OCI-LY7 (cell line): ENCODE measurements at regions not wholly inside any gene's neighbourhood (a gene's known extent, or its start where the extent isn't known, plus 50 kb on each side); places are given as distances from the start of the nearest gene placed in this dataset.

Experiments
- BruUV-seq: library from RNA; stranded (reverse); fragments of 400-500 nt; replicated peaks from 2 replicates; lab custom pipeline; 2021; lab: Mats Ljungman, UMichigan
- CTCF ChIA-PET: fragments of 300-600 bp; sonication (Branson Sonifier 250); formaldehyde crosslinking; loops from one replicate; lab custom pipeline; 2022; ENCODE audit warnings: antibody characterized with exemption; ENCODE audit not compliant: unreplicated experiment; lab: Charles Lee
- POLR2A ChIA-PET: fragments of 300-600 bp; sonication (Branson Sonifier 250); formaldehyde crosslinking; loops from one replicate; lab custom pipeline; 2022; ENCODE audit warnings: antibody characterized with exemption; lab: Charles Lee
- DNase-seq: peaks from one replicate; pipeline ENCODE4 v3.0.0-alpha.2; 2015; ENCODE audit warnings: low spot score
- H2AFZ ChIP-seq: fragments of 200-600 bp; sonication (generic), shearing (Covaris generic); 2 replicates; pipeline ENCODE4 v1.6.1; 2014; ENCODE audit warnings: mild to moderate bottlenecking, antibody characterized with exemption, low read length, moderate library complexity
- H3K27ac ChIP-seq: fragments of 200-600 bp; sonication (generic); 2 replicates; pipeline ENCODE4 v1.5.1; 2014; ENCODE audit warnings: mixed run types, low read depth, mild to moderate bottlenecking, moderate library complexity, low read length, inconsistent platforms; ENCODE audit not compliant: poor library complexity, severe bottlenecking
- H3K36me3 ChIP-seq: fragments of 200-600 bp; sonication (generic); 2 replicates; pipeline ENCODE4 v1.6.1; 2014; ENCODE audit warnings: mild to moderate bottlenecking, antibody characterized with exemption, low read length, moderate library complexity, mixed read lengths; ENCODE audit not compliant: insufficient read depth
- H3K4me1 ChIP-seq: fragments of 200-600 bp; sonication (generic); 2 replicates; pipeline ENCODE4 v1.5.1; 2014; ENCODE audit warnings: mild to moderate bottlenecking, low read length; ENCODE audit not compliant: insufficient read depth, poor library complexity, severe bottlenecking
- H3K4me2 ChIP-seq: fragments of 200-600 bp; sonication (generic); 2 replicates; pipeline ENCODE4 v1.6.1; 2014; ENCODE audit warnings: mild to moderate bottlenecking, low read length
- H3K4me3 ChIP-seq: fragments of 200-600 bp; sonication (generic); 2 replicates; pipeline ENCODE4 v1.5.1; 2014; ENCODE audit warnings: mild to moderate bottlenecking, low read depth, low read length; ENCODE audit not compliant: poor library complexity, severe bottlenecking
- H3K79me2 ChIP-seq: fragments of 200-600 bp; sonication (generic); 2 replicates; pipeline ENCODE4 v1.6.1; 2016; ENCODE audit warnings: low read depth, mild to moderate bottlenecking, low read length, moderate library complexity, mixed read lengths; ENCODE audit not compliant: insufficient read depth
- H3K9me2 ChIP-seq: fragments of 200-600 bp; sonication (generic); 2 replicates; pipeline ENCODE4 v1.6.1; 2016; ENCODE audit warnings: mild to moderate bottlenecking, low read length, mixed read lengths; ENCODE audit not compliant: insufficient read depth
- H3K9me3 ChIP-seq: fragments of 200-600 bp; sonication (generic); 2 replicates; pipeline ENCODE4 v1.6.1; 2014; ENCODE audit warnings: mild to moderate bottlenecking, mixed run types, low read length, mixed read lengths
- H4K20me1 ChIP-seq: fragments of 200-600 bp; sonication (generic); 2 replicates; pipeline ENCODE4 v1.6.1; 2014; ENCODE audit warnings: mild to moderate bottlenecking, antibody characterized with exemption, low read length, moderate library complexity, mixed read lengths; ENCODE audit not compliant: insufficient read depth
- CTCF ChIP-seq: fragments of 200-600 bp; sonication (generic); conservative IDR thresholded peaks from 2 replicates; pipeline ENCODE4 v1.5.1; 2014; ENCODE audit warnings: mild to moderate bottlenecking, antibody characterized with exemption, low read length, moderate library complexity, mixed read lengths
- EZH2phosphoT487 ChIP-seq: fragments of 200-600 bp; sonication (generic); IDR thresholded peaks from 2 replicates; pipeline ENCODE4 v1.6.1; 2018; ENCODE audit warnings: low read depth, borderline replicate concordance, mild to moderate bottlenecking, mixed run types, antibody characterized with exemption, low read length, moderate library complexity, mixed read lengths
- intact Hi-C: fragments of 100-400 bp; cut with micrococcal nuclease; formaldehyde crosslinking; loops from one replicate; pipeline ENCODE4 v1.10.0; 2022; ENCODE audit not compliant: unreplicated experiment

GRCh38 chr6:144898741-144899140, 613.6 kb downstream of the UTRN start:
- Histone ChIP-seq H3K79me2 (no peaks in the 10 kb centered on the region), H3K4me3 (no peak overlapping the region), H3K4me2 (no peak overlapping the region), H3K9me2 (no peaks in the 10 kb centered on the region), H3K36me3 (no peaks in the 10 kb centered on the region), H4K20me1 (no peaks in the 10 kb centered on the region), H2AFZ (no peak overlapping the region), H3K9me3 (no peaks in the 10 kb centered on the region), H3K27ac (no peak overlapping the region), H3K4me1 (no peaks in the 10 kb centered on the region)
- POLR2A ChIA-PET, result interaction anchor here (0.8 kb wide), 1 partner anchor 60 kb away, joined by 5 read pairs; no protein-coding TSS in a partner anchor
- intact Hi-C loops, result no loop called here
- no peak for DNase-seq
- BruUV-seq, result no TSS peak
- TF ChIP-seq CTCF, result no peak
- TF ChIP-seq EZH2phosphoT487, result no peak
- CTCF ChIA-PET, result no interaction called here

- no peaks in the 10 kb centered on the region for H3K9me2 ChIP-seq
- H3K9me3 ChIP-seq, result no peaks in the 10 kb centered on the region
- no peak overlapping the region for H2AFZ ChIP-seq
- no TSS peak for BruUV-seq
- no peaks in the 10 kb centered on the region for H3K4me1 ChIP-seq
- H4K20me1 ChIP-seq, result no peaks in the 10 kb centered on the region
- no peak overlapping the region for H3K4me2 ChIP-seq
- H3K79me2 ChIP-seq, result no peaks in the 10 kb centered on the region
- CTCF ChIA-PET, result no interaction called here
- TF ChIP-seq CTCF, result no peak
- TF ChIP-seq EZH2phosphoT487, result no peak
- POLR2A ChIA-PET, result interaction anchor here (0.6 to 0.8 kb wide), 2 partner anchors 11 to 61 kb away, joined by 3 to 5 read pairs; no protein-coding TSS in a partner anchor
- no peak overlapping the region for H3K4me3 ChIP-seq
- no peak overlapping the region for H3K27ac ChIP-seq
- no peaks in the 10 kb centered on the region for H3K36me3 ChIP-seq
- intact Hi-C loops, result no loop called here
- DNase-seq, result no peak
These were observed 614.0 kb downstream of the UTRN start for GRCh38 chr6:144899161-144899560.

- no peak for TF ChIP-seq EZH2phosphoT487
- no peak for TF ChIP-seq CTCF
- H3K4me1 ChIP-seq, result no peaks in the 10 kb centered on the region
- BruUV-seq, result no TSS peak
- no peak for DNase-seq
- no peak overlapping the region for H3K4me2 ChIP-seq
- CTCF ChIA-PET, result no interaction called here
- no peaks in the 10 kb centered on the region for H3K9me2 ChIP-seq
- H4K20me1 ChIP-seq, result no peaks in the 10 kb centered on the region
- H3K4me3 ChIP-seq, result no peak overlapping the region
- H3K9me3 ChIP-seq, result no peaks in the 10 kb centered on the region
- POLR2A ChIA-PET, result no interaction called here
- no peaks in the 10 kb centered on the region for H3K36me3 ChIP-seq
- H3K27ac ChIP-seq, result no peak overlapping the region
- H2AFZ ChIP-seq, result no peak overlapping the region
- H3K79me2 ChIP-seq, result no peaks in the 10 kb centered on the region
- intact Hi-C loops, result no loop called here
These were observed 616.3 kb downstream of the UTRN start for GRCh38 chr6:144901412-144901811.
